CD4-positive, alpha-beta T cell treated with Interleukin-21 for 1 hour (primary cell): ENCODE measurements at regions not wholly inside any gene's neighbourhood (a gene's known extent, or its start where the extent isn't known, plus 50 kb on each side); places are given as distances from the start of the nearest gene placed in this dataset.
"Not testable (repeated sequence)": the region's sequence is repeated elsewhere in the genome, so short reads cannot be mapped to it uniquely, and the experiment has no call there.

ENCODE experiments used
- DNase-seq: peaks from one replicate; pipeline ENCODE4 v3.0.0-alpha.2; 2020

- no peak for DNase-seq
Measured at GRCh38 chr5:167358868-167359492, 932.5 kb upstream of the WWC1 start.

- DNase-seq = no peak
Measured at GRCh38 chr5:167361795-167362194, 929.6 kb upstream of the WWC1 start.

DNA sequence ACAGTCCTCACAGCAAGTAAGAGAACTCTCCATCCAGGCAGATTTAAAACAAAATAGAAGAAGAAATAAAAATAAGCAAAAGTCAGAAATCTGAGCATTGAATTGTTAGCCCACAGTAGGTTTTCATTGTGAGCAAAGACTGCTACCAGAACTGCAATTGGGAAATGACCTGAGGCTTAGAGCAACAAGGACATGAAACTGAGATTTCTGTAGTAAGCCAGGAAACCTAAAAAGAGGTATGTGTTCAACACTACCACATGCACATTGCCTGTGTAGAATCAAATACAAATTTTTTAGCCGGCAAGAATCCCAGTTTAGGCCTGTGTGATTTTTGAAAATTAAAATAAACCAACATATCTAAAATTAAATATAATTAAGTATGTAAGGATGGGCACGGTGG lies 928.4 kb upstream of the WWC1 start:
- no peak for DNase-seq

DNA sequence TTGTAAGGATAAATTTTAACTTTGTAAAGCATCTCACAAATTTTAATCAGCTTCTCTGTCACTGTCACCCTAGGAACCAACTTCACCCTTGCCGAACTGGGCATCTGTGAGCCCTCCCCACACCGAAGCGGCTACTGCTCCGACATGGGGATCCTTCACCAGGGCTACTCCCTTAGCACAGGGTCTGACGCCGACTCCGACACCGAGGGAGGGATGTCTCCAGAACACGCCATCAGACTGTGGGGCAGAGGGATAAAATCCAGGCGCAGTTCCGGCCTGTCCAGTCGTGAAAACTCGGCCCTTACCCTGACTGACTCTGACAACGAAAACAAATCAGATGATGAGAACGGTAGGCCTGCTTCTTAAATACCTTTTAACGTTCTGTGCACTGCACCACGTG lies 916.3 kb upstream of the WWC1 start:
- DNase-seq = no peak

DNA sequence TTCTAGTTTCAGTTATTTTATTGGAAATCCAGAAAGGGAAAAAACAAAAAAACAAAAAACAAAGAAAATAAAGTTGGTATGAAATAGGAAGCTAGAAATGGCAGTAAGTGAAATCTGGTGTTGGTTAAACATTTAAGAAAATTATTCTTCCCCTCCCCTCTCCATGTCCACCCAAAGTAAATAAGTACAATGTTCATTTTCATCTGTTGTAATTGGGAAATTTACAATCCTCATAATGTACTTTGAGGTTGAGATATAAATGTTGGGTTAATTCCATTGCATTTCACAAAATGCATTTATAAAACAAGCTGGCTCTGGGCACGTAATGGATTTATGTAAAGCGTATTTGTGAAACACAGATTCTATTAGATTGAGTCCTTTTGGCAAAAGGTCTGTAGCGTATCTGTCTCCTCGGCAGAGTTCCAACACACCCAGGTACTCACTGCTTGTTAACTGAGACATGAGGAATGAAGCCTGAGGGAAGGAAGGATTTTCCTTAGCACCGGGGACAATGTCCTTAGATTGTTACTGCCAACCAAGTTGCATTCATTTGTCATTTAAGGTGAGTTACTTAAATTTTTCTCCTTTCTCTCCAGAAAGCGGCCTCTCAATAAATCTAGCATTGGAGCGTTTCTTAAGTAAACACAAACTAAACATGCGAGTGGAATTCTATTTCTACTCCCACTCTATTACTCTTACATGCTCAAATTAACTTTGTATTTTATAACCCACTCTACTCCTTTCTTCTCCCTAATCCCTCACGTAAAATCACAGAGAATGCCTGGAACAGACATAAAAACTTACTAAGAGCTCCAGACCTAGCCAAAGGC lies 912.3 kb upstream of the WWC1 start:
- no peak for DNase-seq

- no peak for DNase-seq
Measured at GRCh38 chr5:167381457-167381856, 910.0 kb upstream of the WWC1 start.

GRCh38 chr5:167389537-167389936 lies 901.9 kb upstream of the WWC1 start:
- no peak for DNase-seq

- DNase-seq = not testable (repeated sequence)
Measured at GRCh38 chr5:167391286-167391685, 900.2 kb upstream of the WWC1 start.

DNA sequence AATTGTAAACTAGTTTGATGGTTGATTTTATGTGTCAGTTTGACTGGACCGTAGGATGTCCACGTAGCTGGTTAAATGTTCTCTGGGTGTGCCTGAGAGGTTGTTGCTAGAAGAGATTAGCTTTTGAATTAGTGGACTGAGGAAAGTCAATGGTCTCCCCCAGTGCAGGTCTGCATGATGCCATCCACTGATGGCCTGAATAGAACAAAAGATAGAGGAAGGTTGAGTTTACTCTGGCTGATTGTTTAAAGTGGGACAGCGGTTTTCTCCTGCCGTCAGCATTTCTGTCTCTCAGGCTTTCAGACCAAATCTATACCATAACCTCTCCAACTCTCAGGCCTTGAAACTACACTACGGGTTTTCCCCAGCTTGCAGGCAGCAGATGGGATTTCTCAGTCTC lies 899.2 kb upstream of the WWC1 start:
- no peak for DNase-seq

GRCh38 chr5:167393358-167393757 lies 898.1 kb upstream of the WWC1 start:
- DNase-seq = no peak

- no peak for DNase-seq
Measured at GRCh38 chr5:167402671-167403070, 888.8 kb upstream of the WWC1 start.

- no peak for DNase-seq
Measured at GRCh38 chr5:167406513-167406912, 884.9 kb upstream of the WWC1 start.

DNA sequence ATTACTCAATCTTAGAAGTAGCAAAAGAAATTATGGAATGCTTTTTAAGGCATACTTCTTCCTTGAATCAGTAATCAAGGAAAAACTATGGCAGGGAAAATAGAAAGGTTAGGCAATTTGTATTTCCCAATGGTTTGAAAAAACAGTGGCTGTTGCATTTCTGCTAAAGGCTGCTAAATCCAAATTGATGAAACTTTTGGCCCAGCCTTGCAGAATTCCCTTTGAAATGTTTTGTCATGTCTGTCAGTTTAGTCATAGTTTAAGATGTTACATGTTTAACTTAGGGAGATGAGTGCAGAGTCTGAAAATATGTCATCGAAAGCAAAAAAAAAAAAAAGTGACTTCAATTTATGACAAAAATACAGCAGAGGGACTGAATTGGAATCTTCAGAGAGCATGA lies 878.9 kb upstream of the WWC1 start:
- no peak for DNase-seq

GRCh38 chr5:167413506-167413905 lies 877.9 kb upstream of the WWC1 start:
- DNase-seq = no peak

- DNase-seq = no peak
Measured at GRCh38 chr5:167414611-167415010, 876.8 kb upstream of the WWC1 start.

GRCh38 chr5:167415779-167416746 lies 875.4 kb upstream of the WWC1 start:
- DNase-seq = no peak

GRCh38 chr5:167417662-167418061 lies 873.8 kb upstream of the WWC1 start:
- no peak for DNase-seq

DNA sequence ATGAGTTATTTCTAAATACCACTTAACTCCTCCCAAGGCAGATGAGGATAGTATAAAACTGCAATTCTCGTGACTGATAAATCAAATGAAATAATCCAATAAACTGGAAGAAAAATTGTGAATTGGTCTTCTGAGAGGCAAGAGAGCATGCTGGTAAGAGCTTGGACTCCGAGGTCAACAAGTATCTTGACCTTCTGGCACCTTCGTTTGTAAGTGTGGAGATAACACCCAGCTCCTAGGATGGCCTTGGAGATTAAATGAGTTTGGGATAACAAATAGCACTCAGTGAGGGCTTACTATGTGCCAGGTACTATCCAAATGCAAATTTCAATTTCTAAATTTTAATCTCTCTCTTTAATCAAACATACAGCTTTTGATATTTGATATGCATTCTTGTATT lies 866.3 kb upstream of the WWC1 start:
- no peak for DNase-seq

GRCh38 chr5:167426501-167426900 lies 864.9 kb upstream of the WWC1 start:
- DNase-seq = no peak

- DNase-seq = not testable (repeated sequence)
Measured at GRCh38 chr5:167427641-167428040, 863.8 kb upstream of the WWC1 start.

DNA sequence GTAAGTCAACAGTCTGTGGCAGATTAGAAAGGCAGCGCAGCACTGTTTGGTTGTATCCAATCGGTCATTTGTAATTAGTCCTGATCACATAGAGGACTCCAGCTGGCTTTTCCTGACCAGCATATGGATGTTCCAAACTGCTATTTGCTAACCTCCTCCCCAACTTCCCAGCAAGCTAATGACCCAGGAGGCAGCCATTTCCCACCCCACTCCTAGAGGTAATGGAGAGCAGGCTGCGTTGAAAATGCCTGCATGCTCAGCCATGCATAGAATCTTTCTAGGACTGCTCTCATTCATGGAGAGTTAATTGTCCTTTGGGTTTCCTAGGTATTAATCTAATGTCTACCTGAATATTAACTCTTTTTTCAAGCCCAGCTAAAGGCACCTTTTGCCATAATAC lies 850.6 kb upstream of the WWC1 start:
- no peak for DNase-seq

DNA sequence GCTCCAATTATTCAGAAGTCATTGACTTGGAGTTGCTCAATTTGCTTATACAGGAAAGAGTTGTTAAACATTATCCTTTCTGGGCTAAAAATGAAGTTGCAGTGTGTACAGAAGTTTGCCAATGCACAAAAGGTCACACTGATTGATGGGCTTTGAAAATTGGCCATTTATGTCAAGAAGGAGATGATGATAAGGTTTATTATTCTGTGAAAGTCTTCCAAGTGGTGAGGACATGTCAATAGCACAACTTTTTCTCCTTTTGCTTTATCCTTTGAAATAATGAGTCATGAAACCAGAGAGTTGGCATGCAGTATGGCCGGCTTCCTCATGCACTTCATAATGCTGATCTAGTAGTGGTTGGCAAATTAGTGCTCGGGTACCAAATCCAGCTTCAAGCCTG lies 848.5 kb upstream of the WWC1 start:
- DNase-seq = no peak
